Ovary (tissue), 7 donors: ENCODE measurements at regions not wholly inside any gene's neighbourhood (a gene's known extent, or its start where the extent isn't known, plus 50 kb on each side); places are given as distances from the start of the nearest gene placed in this dataset.

Experiments used
- DNase-seq, 5 donors: peaks; one replicate each; pipeline ENCODE4 v3.0.0-alpha.2; 2019 to 2020
- H3K27ac ChIP-seq, 2 donors: fragments of 200-600 bp; one replicate each; pipeline versions ENCODE4 v1.5.1 to v1.8.0; 2019 to 2022
- H3K27me3 ChIP-seq: fragments of 200-600 bp; one replicate; pipeline ENCODE4 v1.8.0; 2022
- H3K36me3 ChIP-seq: fragments of 200-600 bp; sonication (generic); one replicate; pipeline ENCODE4 v1.5.1; 2019
- H3K4me1 ChIP-seq: one replicate; pipeline ENCODE4 v1.8.1; 2013; ENCODE audit warnings: mild to moderate bottlenecking, moderate library complexity; ENCODE audit not compliant: insufficient read depth
- H3K4me3 ChIP-seq: fragments of 200-600 bp; sonication (generic); one replicate; pipeline ENCODE4 v1.5.1; 2017
- H3K9me3 ChIP-seq, 2 donors: fragments of 200-600 bp in 1 of 2; sonication (generic) in 1 of 2; one replicate each; pipeline versions ENCODE4 v1.5.1 to v1.8.1; 2013 to 2019; ENCODE audit warnings: mild to moderate bottlenecking in 1 of 2, moderate library complexity in 1 of 2
- CTCF ChIP-seq, 3 donors: fragments of 450-650 bp in 2 of 3; fragments of 200-600 bp in 1 of 3; IDR thresholded peaks; one replicate each; pipeline versions ENCODE4 v1.5.1 to v1.8.0; 2016 to 2022; ENCODE audit warnings: antibody characterized with exemption in 3 of 3, mild to moderate bottlenecking in 1 of 3
- EP300 ChIP-seq: sonication (generic); formaldehyde crosslinking; IDR thresholded peaks from one replicate; pipeline ENCODE4 v1.6.1; 2017; ENCODE audit warnings: antibody characterized with exemption
- POLR2A ChIP-seq: fragments of 450-650 bp; IDR thresholded peaks from one replicate; pipeline ENCODE4 v1.6.1; 2017; ENCODE audit warnings: antibody characterized with exemption, mild to moderate bottlenecking, moderate library complexity
- WGBS, 3 donors: extraction: QIAGEN DNeasy Blood & Tissue Kit in 1 of 3; methylation state at CpG; one replicate each; pipeline versions ENCODE4 v1.1.5 to v1.1.7; 2013 to 2017; 5-methylcytosine and 5-hydroxymethylcytosine counted together
- intact Hi-C, 4 donors: fragments of 100-400 bp; cut with DNase I; formaldehyde crosslinking; loops; one replicate each; pipeline versions ENCODE4 v1.11.0 to v1.15.1; 2022 to 2023
- donor health status: DM: no; HTN: no; CAD: no; lungs with moderate emphysema.
- donor health status: DM: no; HTN: no; CAD: no.
- donor health status: Bipolar disorder and iron deficiency.
- donor health status: DM: no; HTN: no; CAD: no.
- donor health status: DM: yes; HTN: yes; CAD: no.

DNA sequence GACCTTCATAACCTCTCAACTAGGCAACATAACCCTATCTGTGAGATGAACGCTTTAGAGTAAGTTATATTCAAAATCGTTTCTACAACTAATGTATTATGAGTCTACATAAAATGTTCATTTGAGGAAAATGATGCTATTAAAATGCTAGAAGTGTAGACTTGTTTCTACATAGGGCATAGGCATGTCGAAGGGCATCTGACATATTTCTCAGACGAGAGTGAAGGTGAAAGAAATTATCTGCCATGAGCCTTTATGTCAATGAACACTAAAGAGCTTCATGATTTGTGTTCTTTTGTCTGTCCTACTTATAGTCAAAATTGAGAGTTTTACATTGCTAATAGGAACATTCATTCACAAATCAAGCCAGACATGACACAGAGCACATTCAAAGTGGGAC is 811.8 kb downstream of the RAB28 start:
- 73 to 80% (median 74%) methylated on average over 4 of the region's 4 CpGs for WGBS, 3 donors
- H3K4me3 ChIP-seq, result no peak overlapping the region
- no peaks in the 10 kb centered on the region for H3K36me3 ChIP-seq
- no peaks in the 10 kb centered on the region for H3K4me1 ChIP-seq
- intact Hi-C loops, result no loop called here
- no peak for TF ChIP-seq EP300
- no peak for TF ChIP-seq POLR2A
- TF ChIP-seq CTCF (IDR thresholded peaks at IDR 0.05), result no peak
- no peaks in the 10 kb centered on the region for H3K9me3 ChIP-seq
- no peak overlapping the region for H3K27ac ChIP-seq
- DNase-seq, result no peak
- H3K27me3 ChIP-seq, result no peaks in the 10 kb centered on the region

GRCh38 chr4:12658146-12658545 is 826.0 kb downstream of the RAB28 start:
- Histone ChIP-seq H3K36me3 (no peaks in the 10 kb centered on the region), H3K4me1 (no peaks in the 10 kb centered on the region), H3K9me3 (no peaks in the 10 kb centered on the region), H3K27ac (no peak overlapping the region), H3K27me3 (no peaks in the 10 kb centered on the region), H3K4me3 (no peak overlapping the region)
- DNase-seq, result no peak
- intact Hi-C loops, result no loop called here
- TF ChIP-seq POLR2A (no peak), CTCF (IDR thresholded peaks at IDR 0.05) (no peak), EP300 (no peak)
- WGBS, 3 donors, result 79 to 85% (median 81%) methylated on average over 2 of the region's 2 CpGs

DNA sequence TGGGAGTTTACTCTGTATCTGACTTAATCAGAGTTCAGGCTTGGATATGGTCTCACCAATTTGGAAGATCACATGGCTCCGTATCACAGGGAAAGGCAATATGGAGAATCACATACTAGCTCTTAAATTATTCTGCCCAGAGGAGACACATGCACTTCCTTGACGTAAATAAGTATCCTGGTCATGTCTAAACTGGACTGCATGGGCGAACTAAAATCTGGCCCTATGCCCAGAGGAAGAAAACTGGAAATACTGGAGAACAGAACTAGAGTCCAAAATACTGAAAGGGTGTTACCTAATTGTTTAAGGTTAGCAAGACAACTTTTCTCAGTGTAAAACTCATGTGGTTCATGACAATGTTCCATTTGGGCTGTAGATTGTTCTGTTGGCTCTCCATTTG is 832.3 kb downstream of the RAB28 start:
- no peaks in the 10 kb centered on the region for H3K36me3 ChIP-seq
- 70 to 79% (median 76%) methylated on average over 3 of the region's 3 CpGs for WGBS, 3 donors
- TF ChIP-seq POLR2A (no peak), CTCF (IDR thresholded peaks at IDR 0.05) (no peak), EP300 (no peak)
- no peak for DNase-seq
- no peaks in the 10 kb centered on the region for H3K9me3 ChIP-seq
- intact Hi-C loops, result no loop called here
- H3K27ac ChIP-seq, result no peak overlapping the region
- no peaks in the 10 kb centered on the region for H3K27me3 ChIP-seq
- H3K4me3 ChIP-seq, result no peak overlapping the region
- H3K4me1 ChIP-seq, result no peaks in the 10 kb centered on the region

GRCh38 chr4:12645732-12646131 is 838.4 kb downstream of the RAB28 start:
- no peaks in the 10 kb centered on the region for H3K36me3 ChIP-seq
- intact Hi-C loops, result no loop called here
- no peak for DNase-seq
- TF ChIP-seq EP300 (no peak), POLR2A (no peak), CTCF (IDR thresholded peaks at IDR 0.05) (no peak)
- peaks cover 2% of the 10 kb centered on the region for H3K4me1 ChIP-seq
- H3K27me3 ChIP-seq, result no peaks in the 10 kb centered on the region
- H3K4me3 ChIP-seq, result no peak overlapping the region
- H3K27ac ChIP-seq, result no peak overlapping the region
- H3K9me3 ChIP-seq, result no peaks in the 10 kb centered on the region

DNA sequence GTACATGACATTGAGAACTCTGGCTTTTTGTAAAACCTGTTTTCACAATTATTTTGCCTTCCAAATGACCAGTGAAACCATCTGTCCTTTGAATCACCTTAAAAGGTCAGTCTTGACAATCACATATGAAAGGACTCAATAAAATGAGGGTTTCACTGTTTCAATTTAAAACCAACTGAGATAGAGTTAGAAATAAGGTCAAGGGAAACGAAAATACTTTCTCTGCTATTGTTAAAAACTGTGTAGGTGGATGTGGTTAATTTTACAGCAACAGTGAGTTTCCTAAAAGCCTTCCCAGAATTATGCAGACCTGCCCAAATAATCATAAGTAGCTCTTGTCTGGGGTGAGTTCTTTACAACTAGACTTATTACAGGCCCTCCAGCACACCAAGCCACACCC is 839.9 kb downstream of the RAB28 start:
- intact Hi-C loops, result no loop called here
- Histone ChIP-seq H3K9me3 (no peaks in the 10 kb centered on the region), H3K4me1 (peaks cover 2% of the 10 kb centered on the region), H3K27me3 (no peaks in the 10 kb centered on the region), H3K4me3 (no peak overlapping the region), H3K36me3 (no peaks in the 10 kb centered on the region), H3K27ac (no peak overlapping the region)
- 40 to 54% (median 45%) methylated on average over 1 of the region's 1 CpG for WGBS, 3 donors
- TF ChIP-seq EP300 (no peak), CTCF (IDR thresholded peaks at IDR 0.05) (no peak), POLR2A (no peak)
- DNase-seq, result no peak
